HCT116 (cell line): ENCODE measurements at regions not wholly inside any gene's neighbourhood (a gene's known extent, or its start where the extent isn't known, plus 50 kb on each side); places are given as distances from the start of the nearest gene placed in this dataset.

Experiments
- ATAC-seq: fragments of 200-7000 bp; cut with Tn5 transposase; 2 replicates; pipeline ENCODE4 v1.9.1; 2020; ENCODE audit warnings: mild to moderate bottlenecking, moderate library complexity
- BruUV-seq: library from RNA; stranded (reverse); fragments of 400-500 nt; replicated peaks from 2 replicates; lab custom pipeline; 2021; lab: Mats Ljungman, UMichigan
- CTCF ChIA-PET: fragments of 300-600 bp; sonication (Branson Sonifier 250); formaldehyde crosslinking; loops from one replicate; lab custom pipeline; 2021; ENCODE audit warnings: antibody characterized with exemption; lab: Charles Lee
- POLR2A ChIA-PET: fragments of 300-600, 350-600 bp; sonication (Branson Sonifier 250); formaldehyde crosslinking; loops from one replicate; lab custom pipeline; 2021; ENCODE audit warnings: antibody characterized with exemption; lab: Charles Lee
- RAD21 ChIA-PET, 2 experiments: fragments of 300-600 bp; sonication (Branson Sonifier 250); formaldehyde crosslinking; loops; one replicate each; lab custom pipeline; 2023; ENCODE audit warnings: low total read pairs in 2 of 2; ENCODE audit not compliant: uncharacterized antibody in 2 of 2, unreplicated experiment in 2 of 2, low non-redundant PET in 1 of 2; lab: Charles Lee
- DNase-seq: peaks from one replicate; pipeline ENCODE4 v3.0.0-alpha.2; 2010; ENCODE audit warnings: low read depth, low spot score
- H2AFZ ChIP-seq: fragments of 200-600 bp; shearing (Covaris generic), sonication (generic); 2 replicates; pipeline ENCODE4 v1.6.1; 2017; ENCODE audit warnings: low read depth, mixed run types, mixed read lengths, antibody characterized with exemption, low read length; ENCODE audit not compliant: poor library complexity, severe bottlenecking
- H3K27ac ChIP-seq: 2 replicates; pipeline ENCODE4 v1.5.1; 2012; ENCODE audit warnings: low read depth, low read length
- H3K27me3 ChIP-seq: fragments of 200-600 bp; sonication (generic); 2 replicates; pipeline ENCODE4 v1.6.1; 2016; ENCODE audit warnings: mixed run types, low read length, mixed read lengths; ENCODE audit not compliant: insufficient read depth
- H3K36me3 ChIP-seq, 2 experiments: fragments of 200-500 bp in 1 of 2; fragments of 200-600 bp in 1 of 2; sonication (Bioruptor generic) in 1 of 2; sonication (generic) in 1 of 2; 2 replicates each; pipeline versions ENCODE4 v1.5.1 to v1.6.1; 2014 to 2016; ENCODE audit warnings: low read length in 2 of 2, inconsistent platforms in 1 of 2, mixed read lengths in 1 of 2, mixed run types in 1 of 2; ENCODE audit not compliant: insufficient read depth in 2 of 2, control insufficient read depth in 1 of 2
- H3K4me1 ChIP-seq, 2 experiments: fragments of 200-600 bp in 1 of 2; sonication (generic) in 1 of 2; 2 replicates each; pipeline versions ENCODE4 v1.5.1 to v1.6.1; 2012 to 2017; ENCODE audit warnings: low read length in 2 of 2, inconsistent platforms in 1 of 2, mild to moderate bottlenecking in 1 of 2, mixed read lengths in 1 of 2, mixed run types in 1 of 2, moderate library complexity in 1 of 2; ENCODE audit not compliant: insufficient read depth in 2 of 2, control insufficient read depth in 1 of 2
- H3K4me2 ChIP-seq: fragments of 200-600 bp; sonication (generic); 2 replicates; pipeline ENCODE4 v1.6.1; 2017; ENCODE audit warnings: mixed run types, low read length, mixed read lengths
- H3K4me3 ChIP-seq, 2 experiments: fragments of 200-600 bp in 1 of 2; sonication (generic) in 1 of 2; replicated peaks in 1 of 2; 2 replicates each; pipeline ENCODE4 v1.5.1; 2011 to 2016; ENCODE audit warnings: low read length in 2 of 2, control low read depth in 1 of 2, low read depth in 1 of 2, mild to moderate bottlenecking in 1 of 2, mixed read lengths in 1 of 2, mixed run types in 1 of 2
- H3K79me2 ChIP-seq: fragments of 200-600 bp; sonication (generic); 2 replicates; pipeline ENCODE4 v1.6.1; 2017; ENCODE audit warnings: mild to moderate bottlenecking, mixed run types, low read length, moderate library complexity, mixed read lengths; ENCODE audit not compliant: insufficient read depth
- H3K9ac ChIP-seq: fragments of 200-600 bp; sonication (generic); 2 replicates; pipeline ENCODE4 v1.6.1; 2016; ENCODE audit warnings: low read length, mixed read lengths
- H3K9me2 ChIP-seq: fragments of 200-600 bp; sonication (generic), shearing (Covaris generic); 2 replicates; pipeline ENCODE4 v1.6.1; 2017; ENCODE audit warnings: mixed run types, mild to moderate bottlenecking, moderate library complexity; ENCODE audit not compliant: insufficient read depth
- H3K9me3 ChIP-seq, 2 experiments: fragments of 200-500 bp in 1 of 2; fragments of 200-600 bp in 1 of 2; sonication (Bioruptor generic) in 1 of 2; sonication (generic) in 1 of 2; 2 replicates each; pipeline ENCODE4 v1.6.1; 2014 to 2017; ENCODE audit warnings: low read length in 2 of 2, mixed read lengths in 2 of 2, inconsistent platforms in 1 of 2, low read depth in 1 of 2, mild to moderate bottlenecking in 1 of 2, mixed run types in 1 of 2, moderate library complexity in 1 of 2; ENCODE audit not compliant: control insufficient read depth in 1 of 2, insufficient read depth in 1 of 2
- H4K20me1 ChIP-seq: fragments of 200-600 bp; sonication (generic), shearing (Covaris generic); 2 replicates; pipeline ENCODE4 v1.6.1; 2017; ENCODE audit warnings: mixed run types, mild to moderate bottlenecking, moderate library complexity; ENCODE audit not compliant: insufficient read depth
- CBX3 ChIP-seq: IDR thresholded peaks from 2 replicates; pipeline ENCODE4 v1.6.1; 2012; ENCODE audit warnings: low read depth
- CEBPB ChIP-seq: IDR thresholded peaks from 2 replicates; pipeline ENCODE4 v1.6.1; 2012; ENCODE audit warnings: low read depth
- ELF1 ChIP-seq: IDR thresholded peaks from 2 replicates; pipeline ENCODE4 v1.6.1; 2012; ENCODE audit warnings: low read depth, borderline replicate concordance
- EZH2 ChIP-seq: fragments of 200-600 bp; sonication (generic); IDR thresholded peaks from 2 replicates; pipeline ENCODE4 v1.6.1; 2017; ENCODE audit warnings: antibody characterized with exemption, mixed run types
- EZH2phosphoT487 ChIP-seq: fragments of 200-600 bp; IDR thresholded peaks from 2 replicates; pipeline ENCODE4 v1.6.1; 2018; ENCODE audit warnings: antibody characterized with exemption, borderline replicate concordance
- JUND ChIP-seq: IDR thresholded peaks from 2 replicates; pipeline ENCODE4 v1.6.1; 2012
- POLR2AphosphoS5 ChIP-seq: IDR thresholded peaks from 2 replicates; pipeline ENCODE4 v1.6.1; 2011; ENCODE audit warnings: mild to moderate bottlenecking, low read depth, low read length, moderate library complexity
- RAD21 ChIP-seq: IDR thresholded peaks from 2 replicates; pipeline ENCODE4 v1.6.1; 2012; ENCODE audit warnings: low read depth, mild to moderate bottlenecking
- TCF7L2 ChIP-seq: IDR thresholded peaks from 2 replicates; pipeline ENCODE4 v1.7.0; 2011; ENCODE audit warnings: borderline replicate concordance, inconsistent platforms; ENCODE audit not compliant: insufficient read depth, insufficient read length; ENCODE audit errors: extremely low read depth
- YY1 ChIP-seq: IDR thresholded peaks from 2 replicates; pipeline ENCODE4 v1.6.1; 2011; ENCODE audit warnings: low read length, low read depth, moderate library complexity, mild to moderate bottlenecking; ENCODE audit not compliant: insufficient replicate concordance; ENCODE audit errors: extremely low read depth
- ZBTB33 ChIP-seq: IDR thresholded peaks from 2 replicates; pipeline ENCODE4 v1.6.1; 2011; ENCODE audit warnings: mild to moderate bottlenecking, low read length, moderate library complexity; ENCODE audit not compliant: insufficient replicate concordance; ENCODE audit errors: extremely low read depth
- ZFX ChIP-seq: fragments of 450-650 bp; IDR thresholded peaks from 2 replicates; pipeline ENCODE4 v1.6.1; 2017
- intact Hi-C: fragments of 100-400 bp; cut with micrococcal nuclease; formaldehyde crosslinking; loops from 2 replicates; pipeline ENCODE4 v1.10.0; 2022
- TF ChIP-seq, protein P1 (sequence below): IDR thresholded peaks from 2 replicates; pipeline ENCODE4 v1.6.1; 2012

- Histone ChIP-seq H3K4me2 (no peak overlapping the region), H3K4me1 (no peaks in the 10 kb centered on the region), H3K9me3 (no peaks in the 10 kb centered on the region), H3K79me2 (no peaks in the 10 kb centered on the region), H4K20me1 (no peaks in the 10 kb centered on the region), H2AFZ (no peak overlapping the region), H3K27me3 (no peaks in the 10 kb centered on the region), H3K36me3 (no peaks in the 10 kb centered on the region), H3K27ac (no peak overlapping the region), H3K4me3 (no peak overlapping the region), H3K9ac (no peak overlapping the region), H3K9me2 (no peaks in the 10 kb centered on the region)
- CTCF ChIA-PET, result no interaction called here
- BruUV-seq, result no TSS peak
- TF ChIP-seq CEBPB, result no peak
- no peak for TF ChIP-seq ZBTB33
- TF ChIP-seq ZFX, result no peak
- TF ChIP-seq POLR2AphosphoS5, result no peak
- no peak for TF ChIP-seq TCF7L2
- no peak for TF ChIP-seq RAD21
- TF ChIP-seq YY1, result no peak
- no peak for TF ChIP-seq EZH2
- no peak for TF ChIP-seq JUND
- no peak for TF ChIP-seq CBX3
- no peak for TF ChIP-seq EZH2phosphoT487
- TF ChIP-seq, protein P1, sequence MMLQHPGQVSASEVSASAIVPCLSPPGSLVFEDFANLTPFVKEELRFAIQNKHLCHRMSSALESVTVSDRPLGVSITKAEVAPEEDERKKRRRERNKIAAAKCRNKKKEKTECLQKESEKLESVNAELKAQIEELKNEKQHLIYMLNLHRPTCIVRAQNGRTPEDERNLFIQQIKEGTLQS, result no peak
- no peak for TF ChIP-seq ELF1
- DNase-seq, result no peak
- RAD21 ChIA-PET, result no interaction called here
- POLR2A ChIA-PET, result no interaction called here
- no peak for ATAC-seq
- intact Hi-C loops, result no loop called here
Observed at GRCh38 chr7:93678185-93678584, 103.7 kb upstream of the CALCR start.
